GM18508 (cell line): ENCODE measurements at regions not wholly inside any gene's neighbourhood (a gene's known extent, or its start where the extent isn't known, plus 50 kb on each side); places are given as distances from the start of the nearest gene placed in this dataset.

Experiments
- ATAC-seq: cut with Tn5 transposase; IDR thresholded peaks from one replicate; pipeline ENCODE4 v1.9.1; 2021; ENCODE audit warnings: moderate number of reproducible peaks; ENCODE audit not compliant: insufficient read depth, unreplicated experiment

DNA sequence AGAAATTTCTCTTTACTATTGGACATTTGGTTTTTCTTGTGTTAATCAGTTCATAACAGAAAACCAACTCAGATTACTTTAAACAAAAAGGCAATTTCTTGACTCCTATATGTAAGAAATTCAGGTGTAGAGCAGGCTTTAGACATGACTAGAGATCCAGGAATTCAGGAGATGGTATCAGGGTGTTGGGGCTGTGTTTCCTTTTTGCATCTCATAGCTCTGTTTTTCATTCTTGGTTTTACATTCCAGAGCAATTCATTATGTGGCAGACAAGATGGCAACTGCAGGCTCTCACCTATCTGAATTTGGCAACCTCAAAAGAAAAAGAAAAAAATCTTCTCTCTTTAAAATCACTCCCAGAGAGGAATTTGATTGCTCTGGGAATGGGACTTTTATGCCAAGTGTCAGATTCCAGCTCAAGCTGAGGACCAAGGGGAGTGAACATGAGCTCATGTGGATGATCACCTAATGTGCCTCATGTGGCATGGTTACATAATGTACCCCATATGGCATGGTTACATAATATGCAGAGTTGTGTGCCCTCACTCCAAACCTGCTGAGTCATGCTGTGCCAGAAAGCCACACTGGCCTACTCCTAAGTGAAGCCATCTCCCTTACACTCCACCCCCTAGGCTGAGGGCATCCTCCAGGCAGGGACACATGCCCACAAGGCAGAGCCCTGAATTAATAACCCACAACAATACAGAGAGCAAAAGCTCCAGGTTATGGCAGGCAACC, 282.7 kb downstream of the MBD2 start:
- ATAC-seq, result no peak

DNA sequence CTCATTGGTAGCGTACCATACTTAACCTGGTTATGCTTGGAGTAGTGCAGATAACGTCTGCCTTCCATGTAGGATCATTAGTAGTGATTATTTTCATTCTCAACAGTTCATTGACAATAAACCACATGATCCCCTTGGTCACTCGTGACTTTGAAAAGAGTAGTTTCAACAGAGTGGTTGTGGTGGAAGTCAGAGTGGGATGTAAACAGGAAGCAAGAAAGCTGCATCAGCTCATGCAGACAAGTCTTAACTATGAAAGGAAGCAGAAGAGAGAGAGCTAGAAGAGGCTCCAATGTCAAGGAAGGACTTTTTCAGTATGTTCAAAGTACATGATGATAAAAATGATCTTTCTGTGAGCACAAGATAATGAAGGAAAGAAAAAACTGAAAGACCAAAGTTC, 287.4 kb downstream of the MBD2 start:
- no peak for ATAC-seq

DNA sequence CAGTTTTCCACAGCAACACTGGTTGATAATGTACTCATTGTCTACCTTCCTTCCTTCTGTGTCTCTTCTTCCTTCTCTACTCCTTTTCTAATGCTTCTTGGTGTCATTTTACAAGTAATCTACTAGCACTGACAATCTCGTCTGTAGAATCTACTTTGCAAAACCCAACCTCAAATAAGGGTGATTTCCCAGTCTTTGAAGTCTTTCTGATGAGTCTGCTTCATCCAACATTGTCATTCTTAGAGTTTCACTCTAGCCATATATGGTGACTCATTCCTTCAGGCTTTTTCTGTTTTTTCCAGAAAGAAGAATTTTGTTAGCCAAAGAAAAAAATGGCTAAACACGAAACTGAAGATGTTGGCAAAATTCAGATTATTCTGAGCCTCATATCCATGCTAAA, 288.7 kb downstream of the MBD2 start:
- no peak for ATAC-seq

DNA sequence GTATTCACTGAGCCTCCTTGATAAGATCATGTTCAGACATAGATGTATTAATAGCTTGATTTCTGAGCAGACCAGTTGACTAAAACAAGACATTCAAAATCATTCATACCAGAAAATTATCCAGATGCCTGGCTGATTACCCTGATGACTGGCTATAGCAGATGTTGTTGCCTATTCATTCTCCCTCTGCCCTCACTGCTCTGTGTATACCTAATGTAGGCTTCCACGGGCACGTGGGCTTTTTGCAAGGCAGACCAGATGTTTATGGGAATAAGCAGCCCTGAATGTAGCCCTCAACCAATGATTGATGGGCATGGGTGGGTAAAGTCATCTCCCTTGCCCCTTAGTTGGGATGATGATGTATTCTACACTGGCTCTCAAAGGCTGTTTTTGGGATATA, 289.1 kb downstream of the MBD2 start:
- no peak for ATAC-seq

DNA sequence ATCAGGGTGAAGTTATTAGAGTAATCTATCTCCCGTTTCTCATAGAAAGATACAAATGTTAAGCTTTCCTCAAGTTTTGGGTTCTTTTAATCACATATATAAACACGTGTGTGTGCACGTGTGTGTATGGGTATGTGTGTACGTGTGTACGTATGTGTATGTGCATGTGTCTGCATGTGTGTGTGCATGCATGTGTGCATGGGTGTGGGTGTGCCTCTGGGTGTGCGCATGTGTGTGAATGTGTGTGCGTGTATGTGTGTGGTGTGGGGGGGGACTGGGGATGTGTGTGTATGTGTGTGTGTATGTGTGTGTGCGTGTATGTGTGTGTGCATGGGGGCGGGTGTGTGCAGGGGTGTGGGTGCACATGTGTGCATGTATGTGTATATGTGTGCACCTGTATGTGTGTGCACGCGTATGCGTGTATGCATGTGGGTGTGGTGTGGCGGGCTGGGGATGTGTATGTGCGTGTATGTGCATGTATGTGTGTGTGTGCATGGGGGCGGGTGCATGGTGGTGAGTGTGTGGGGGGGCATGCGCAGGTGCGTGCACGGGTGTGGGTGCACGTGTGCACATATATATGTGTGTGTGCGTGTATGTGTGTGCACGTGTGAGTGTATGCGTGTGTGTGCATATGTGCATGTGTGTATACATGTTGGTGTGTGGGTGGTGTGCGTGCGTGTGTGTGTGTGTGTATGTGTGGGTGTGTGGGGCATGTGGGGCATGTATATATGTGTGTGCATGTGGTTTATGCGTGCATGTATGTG, 304.0 kb downstream of the MBD2 start:
- no peak for ATAC-seq

DNA sequence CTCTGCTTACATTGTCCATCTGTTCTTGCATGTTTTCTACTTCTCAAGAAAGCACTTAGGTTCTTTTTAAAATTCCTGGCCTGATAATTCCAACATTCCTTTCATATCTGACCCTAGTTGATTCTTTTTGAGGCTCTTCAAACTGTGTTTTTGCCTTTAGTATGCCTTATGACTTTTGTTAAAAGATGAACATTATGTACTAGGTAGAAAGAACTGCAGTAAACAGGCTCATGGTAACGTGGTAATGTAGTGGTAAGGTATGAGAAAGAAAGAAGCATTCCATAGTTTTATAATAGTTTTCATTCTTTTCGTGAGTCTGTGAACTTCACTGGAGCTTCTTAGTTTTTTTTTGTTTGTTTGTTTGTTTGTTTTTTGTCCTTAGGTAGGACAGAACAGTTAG, 306.4 kb downstream of the MBD2 start:
- ATAC-seq, result no peak

DNA sequence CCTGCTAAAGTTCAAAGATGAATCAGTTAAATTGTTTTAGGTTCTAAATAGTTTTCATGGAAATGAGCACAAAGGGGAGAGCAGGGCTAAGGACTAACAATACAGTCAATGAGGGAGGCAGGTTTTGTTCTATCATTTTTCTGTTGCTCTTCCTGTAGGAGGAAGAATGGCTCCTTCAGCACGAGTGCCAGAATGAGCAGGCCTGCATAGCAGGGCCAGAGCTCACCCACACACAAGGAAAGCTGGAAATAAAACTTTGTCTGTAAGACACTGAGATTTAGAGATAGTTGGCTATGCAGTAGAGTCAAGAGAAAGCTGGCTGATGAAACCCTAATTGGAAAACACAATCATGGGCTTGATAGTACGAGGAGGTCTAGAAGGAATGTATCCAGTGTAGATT, 313.3 kb downstream of the MBD2 start:
- no peak for ATAC-seq

DNA sequence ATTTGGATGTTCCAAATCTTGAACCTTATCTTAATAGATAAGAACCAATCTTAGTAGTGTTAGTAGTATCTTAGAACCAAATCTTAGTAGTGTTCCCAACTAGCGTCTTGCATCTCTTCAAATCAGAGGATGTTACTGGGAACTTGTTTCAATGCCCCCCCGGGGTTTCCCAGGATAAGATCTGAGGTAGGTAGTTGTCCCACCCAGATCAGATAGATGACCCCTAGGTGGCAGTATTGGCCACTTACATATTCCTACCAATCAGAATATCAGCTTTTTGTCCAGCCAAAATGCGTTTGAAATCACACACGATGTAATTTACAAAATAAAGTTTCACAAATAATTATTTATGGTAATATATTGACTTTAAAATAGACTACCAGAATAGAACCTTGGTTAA, 314.8 kb downstream of the MBD2 start:
- ATAC-seq, result no peak

DNA sequence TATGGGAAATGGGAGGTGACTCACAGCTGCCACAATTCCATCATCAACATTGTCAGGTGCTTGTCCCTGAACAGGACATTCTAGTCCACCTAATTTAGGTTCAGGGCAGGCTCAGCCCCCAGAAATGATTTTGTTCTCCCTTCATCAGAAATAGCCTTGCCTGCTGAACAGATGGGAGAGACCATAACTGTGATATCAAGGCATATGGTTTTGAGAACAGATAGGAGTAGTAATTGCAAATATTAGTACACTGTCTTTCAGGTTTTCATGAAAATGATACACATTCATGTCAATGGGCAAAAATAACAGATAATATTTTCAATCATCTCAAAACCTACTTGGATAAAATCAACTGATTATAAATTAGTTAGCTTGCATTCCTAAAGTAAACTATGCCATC, 316.5 kb downstream of the MBD2 start:
- no peak for ATAC-seq

DNA sequence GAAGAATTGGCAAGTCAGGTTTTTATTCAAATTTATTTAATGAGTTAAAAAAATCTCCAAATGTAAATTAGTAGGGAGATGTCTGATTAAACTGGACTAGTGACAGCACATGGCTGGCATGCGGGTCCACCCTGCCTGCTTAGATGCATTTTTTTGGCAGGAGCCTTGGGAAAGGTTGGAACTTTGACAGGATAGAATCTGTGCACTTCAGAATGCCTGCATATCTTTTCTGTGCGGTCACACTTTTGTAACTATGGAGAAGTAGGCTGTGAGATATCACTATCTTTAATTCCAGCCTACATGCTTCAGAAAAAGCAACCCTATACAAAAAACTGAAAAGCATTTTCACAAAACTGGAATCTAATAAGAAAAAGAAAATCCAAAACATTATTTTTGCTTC, 317.8 kb downstream of the MBD2 start:
- ATAC-seq, result no peak

DNA sequence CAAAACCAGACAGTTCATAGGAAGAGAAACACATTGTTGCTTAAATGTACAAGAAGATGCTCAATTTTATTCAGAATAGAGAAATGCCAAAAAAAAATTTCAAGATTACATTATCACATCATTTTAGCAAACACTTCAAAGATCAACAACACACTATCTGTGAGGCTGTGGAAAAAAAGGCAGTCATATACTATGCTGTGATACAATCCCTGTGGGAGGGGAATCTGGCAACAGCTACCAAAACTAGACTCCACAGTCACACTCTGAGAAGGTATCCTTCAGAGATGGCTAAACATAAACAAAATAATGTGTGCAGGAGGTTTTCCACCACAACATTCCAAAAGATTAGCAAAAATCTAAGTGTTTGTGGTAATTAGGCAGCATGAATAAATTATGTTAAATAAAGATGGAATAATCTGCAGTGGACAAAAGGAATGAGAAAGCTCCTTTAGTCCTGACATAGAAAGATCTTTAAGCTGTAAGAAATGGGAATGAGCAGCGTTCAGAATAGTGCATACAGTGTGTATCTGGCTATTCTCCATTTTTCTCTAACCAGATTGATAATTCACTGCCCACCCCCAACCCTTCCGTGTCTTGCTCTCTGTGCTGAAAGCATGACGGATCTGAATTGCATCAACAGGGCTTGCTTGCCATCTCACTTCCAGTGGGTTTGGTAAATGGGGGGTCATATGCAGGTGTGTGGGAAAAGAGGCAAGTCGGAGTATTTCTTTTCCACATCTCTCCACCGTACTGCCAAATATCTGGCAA, 329.6 kb downstream of the MBD2 start:
- ATAC-seq, result no peak

DNA sequence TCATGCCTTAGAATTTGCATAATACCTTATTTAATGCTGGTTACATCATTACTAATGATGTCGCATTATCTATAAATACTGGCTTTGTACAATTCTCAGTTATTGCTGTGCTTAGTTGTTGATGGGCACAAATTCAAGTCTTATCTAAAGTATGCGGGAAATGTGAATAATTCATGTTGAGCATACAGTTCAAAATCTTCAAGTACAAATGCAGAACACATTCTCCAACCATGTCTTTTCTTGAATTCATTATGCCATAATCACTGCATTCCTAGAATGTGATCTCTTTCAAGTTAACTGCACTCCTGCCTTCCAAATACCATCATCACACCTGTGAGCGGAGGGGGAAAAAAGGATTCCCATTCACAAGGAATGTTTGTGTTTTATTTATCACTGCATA, 337.0 kb downstream of the MBD2 start:
- no peak for ATAC-seq

DNA sequence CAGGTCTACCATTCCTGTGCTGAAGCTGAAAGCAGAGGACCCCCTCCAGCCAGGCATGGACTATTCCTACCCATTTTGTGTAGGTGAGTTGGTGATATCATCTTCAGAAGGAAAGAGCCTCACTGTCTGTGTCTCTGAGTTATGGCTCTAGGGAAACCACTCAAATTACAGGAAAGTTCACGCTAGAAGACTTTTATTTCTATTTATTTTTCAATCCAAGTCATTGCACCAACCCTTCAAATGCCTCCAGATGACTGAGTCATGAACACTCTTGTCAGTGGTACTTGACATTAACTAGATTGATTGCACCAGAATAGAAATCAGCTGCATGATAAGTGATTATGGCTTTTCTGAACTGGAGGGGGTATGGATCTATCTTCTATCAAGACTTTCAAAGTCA, 338.4 kb downstream of the MBD2 start:
- ATAC-seq, result no peak

DNA sequence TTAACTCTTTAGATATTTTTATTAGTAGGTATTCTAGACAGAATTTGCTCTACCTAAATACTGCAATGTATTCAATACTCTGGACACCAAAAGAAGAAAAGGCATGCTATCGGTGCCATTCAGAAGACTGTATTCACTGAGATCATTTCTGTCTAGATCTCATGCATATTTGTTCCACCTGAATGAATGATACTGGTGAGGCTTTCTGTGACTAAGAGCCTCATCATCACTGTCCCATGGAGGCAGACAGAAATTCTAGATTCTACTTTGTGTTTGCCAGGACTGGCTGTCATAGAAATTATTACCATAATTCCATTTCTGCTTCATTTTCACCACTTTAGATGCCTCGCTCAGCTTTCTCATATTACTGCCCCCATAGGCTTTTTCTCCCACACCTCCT, 340.7 kb downstream of the MBD2 start:
- ATAC-seq, result no peak

DNA sequence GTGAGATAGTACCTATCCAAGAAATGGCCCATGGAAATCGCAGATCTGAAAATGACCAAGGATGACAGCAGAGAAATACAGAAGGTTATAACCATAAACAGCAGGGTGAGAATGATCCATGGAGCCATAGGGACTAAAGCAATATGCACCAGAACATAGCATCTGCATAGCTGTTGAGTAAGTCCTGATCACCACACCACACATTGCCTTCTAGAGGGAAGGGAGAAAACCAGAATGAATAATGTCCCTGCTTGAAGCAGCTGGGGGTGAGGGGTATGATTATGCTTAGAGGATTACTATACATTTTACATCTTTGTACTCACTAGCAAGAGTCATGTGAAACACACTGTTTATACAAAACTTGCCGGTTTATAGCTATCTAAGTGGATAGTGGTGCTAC, 350.4 kb downstream of the MBD2 start:
- no peak for ATAC-seq

DNA sequence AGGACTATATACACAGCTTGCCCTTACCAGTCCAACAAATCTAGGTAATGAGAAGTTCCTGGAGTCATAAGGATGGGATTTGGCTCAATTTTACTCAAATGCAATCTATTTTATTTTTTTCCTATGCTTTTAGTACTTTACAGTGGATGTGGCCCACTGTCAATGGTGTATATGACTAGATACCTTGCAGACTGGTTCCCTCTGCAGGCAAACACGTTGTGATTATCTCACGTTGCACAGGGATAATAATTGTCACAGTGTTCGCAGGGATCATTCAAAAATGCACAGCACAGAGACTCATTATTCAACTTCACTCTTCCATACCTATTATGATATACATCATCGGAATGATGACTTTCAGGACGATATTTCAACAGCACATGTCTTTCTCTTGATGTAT, 359.7 kb downstream of the MBD2 start:
- ATAC-seq, result no peak

DNA sequence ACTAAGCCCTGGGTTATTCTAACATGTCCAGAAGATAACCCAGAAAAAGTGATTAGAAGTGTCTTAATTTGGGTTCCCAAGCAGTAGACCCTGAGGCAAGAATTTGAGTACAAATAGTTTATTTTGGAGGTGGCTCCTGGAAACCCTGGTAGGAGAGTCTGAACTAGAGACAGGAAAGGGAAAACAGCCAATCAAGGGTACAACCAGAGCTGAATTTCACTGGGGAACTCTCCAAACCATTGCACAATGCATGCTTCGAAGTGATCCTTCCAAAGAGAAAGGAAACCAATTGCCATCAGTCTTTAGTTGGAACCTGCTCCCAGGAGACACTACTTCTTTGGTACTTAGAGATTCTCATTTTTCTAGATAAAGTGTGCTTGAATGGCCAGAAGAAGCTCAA, 361.5 kb downstream of the MBD2 start:
- ATAC-seq, result no peak

DNA sequence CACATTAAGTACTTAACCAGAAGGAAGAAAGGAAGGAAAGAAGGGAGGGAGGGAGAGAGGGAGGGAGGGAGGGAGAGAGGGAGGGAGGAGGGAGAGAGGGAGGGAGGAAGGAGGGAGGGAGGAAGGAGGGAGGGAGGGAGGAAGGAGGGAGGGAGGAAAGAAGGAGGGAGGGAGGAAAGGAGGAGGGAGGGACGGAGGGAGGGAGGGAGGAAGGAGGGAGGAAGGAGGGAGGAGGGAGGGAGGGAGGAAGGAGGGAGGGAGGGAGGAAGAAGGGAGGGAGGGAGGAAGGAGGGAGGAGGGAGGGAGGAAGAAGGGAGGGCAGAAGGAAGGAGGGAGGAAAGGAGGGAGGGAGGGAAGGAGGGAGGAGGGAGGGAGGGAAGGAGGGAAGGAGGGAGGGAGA, 363.3 kb downstream of the MBD2 start:
- no peak for ATAC-seq

DNA sequence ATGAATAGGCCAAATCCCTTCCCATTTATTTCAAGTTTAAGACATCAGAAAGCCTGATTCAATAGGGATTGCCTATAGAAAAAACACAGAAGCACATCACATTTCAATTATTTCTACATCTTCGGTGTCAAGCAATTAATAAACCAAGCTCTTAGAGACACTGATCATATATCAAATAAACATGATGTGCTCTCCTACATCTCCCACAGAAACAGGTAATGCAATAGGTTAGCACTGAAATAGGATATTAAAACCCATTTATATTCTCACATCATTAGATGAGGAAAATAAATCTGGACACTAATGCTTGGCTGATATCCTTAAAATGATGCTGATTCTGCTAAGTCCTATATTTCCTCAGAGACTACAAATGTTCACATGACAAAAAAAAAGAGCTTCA, 364.7 kb downstream of the MBD2 start:
- no peak for ATAC-seq

DNA sequence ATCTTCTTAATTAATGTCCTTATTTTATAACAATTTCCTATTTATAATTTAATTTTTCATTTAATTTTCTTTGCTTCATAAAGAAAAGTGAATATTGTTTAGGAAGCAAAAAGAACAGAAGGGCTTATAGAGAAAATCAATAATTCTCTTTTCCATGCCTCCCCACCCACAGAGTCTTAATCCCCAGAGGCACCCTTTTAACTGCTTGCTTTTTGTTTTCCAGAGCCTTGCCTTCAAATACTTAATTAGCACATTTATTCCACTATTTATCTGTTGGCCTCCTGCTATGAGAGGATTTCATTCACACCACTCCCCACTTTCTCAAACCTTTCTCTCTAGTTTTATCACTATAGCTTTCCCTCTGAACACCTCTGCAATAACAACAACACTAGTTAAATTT, 373.6 kb downstream of the MBD2 start:
- ATAC-seq, result no peak

DNA sequence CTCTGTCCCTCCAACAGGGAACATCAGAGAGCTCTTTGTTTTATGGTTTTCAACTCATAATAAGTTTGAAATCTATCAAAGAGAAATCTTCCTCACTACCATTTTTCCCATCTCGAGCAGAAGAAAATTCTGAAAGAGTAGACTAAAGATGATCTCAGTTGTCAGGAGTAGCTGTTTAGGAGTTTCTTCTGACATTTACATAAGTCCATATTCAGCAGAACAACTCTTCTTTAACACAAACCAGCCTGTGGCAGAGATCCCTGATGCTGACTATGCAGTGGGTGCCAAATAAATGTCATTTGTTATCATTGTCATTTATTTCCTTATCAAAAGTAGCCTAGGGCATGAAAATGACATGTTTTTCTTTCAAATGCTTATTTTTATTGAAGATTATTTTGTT, 380.7 kb downstream of the MBD2 start:
- no peak for ATAC-seq
